Activated CD4-positive, CD25-positive, alpha-beta regulatory T cell treated with anti-CD3 and anti-CD28 coated beads, Interleukin-2, amount 50 U/mL, for 16 hours (primary cell): ENCODE measurements at regions not wholly inside any gene's neighbourhood (a gene's known extent, or its start where the extent isn't known, plus 50 kb on each side); places are given as distances from the start of the nearest gene placed in this dataset.
"Not testable (repeated sequence)": the region's sequence is repeated elsewhere in the genome, so short reads cannot be mapped to it uniquely, and the experiment has no call there.

Source experiments
- DNase-seq: peaks from one replicate; pipeline ENCODE4 v3.0.0-alpha.2; 2020; ENCODE audit warnings: low read depth, low spot score

- DNase-seq = no peak
These were observed 131.2 kb upstream of the BTN3A2 start for GRCh38 chr6:26233649-26234420.

GRCh38 chr6:26234421-26235301, 130.3 kb upstream of the BTN3A2 start:
- DNase-seq = no peak

- no peak for DNase-seq
These were observed 129.7 kb upstream of the BTN3A2 start for GRCh38 chr6:26235302-26235670.

- not testable (repeated sequence) for DNase-seq
These were observed 125.6 kb upstream of the BTN3A2 start for GRCh38 chr6:26239415-26239814.

- DNase-seq = no peak
These were observed 124.6 kb upstream of the BTN3A2 start for GRCh38 chr6:26240157-26241032.

GRCh38 chr6:26241033-26241895, 123.7 kb upstream of the BTN3A2 start:
- no peak for DNase-seq

- no peak for DNase-seq
These were observed 121.9 kb upstream of the BTN3A2 start for GRCh38 chr6:26243132-26243531.

GRCh38 chr6:26243752-26244151, 121.2 kb upstream of the BTN3A2 start:
- DNase-seq = no peak

- DNase-seq = no peak
These were observed 118.9 kb upstream of the BTN3A2 start for GRCh38 chr6:26246058-26246457.

GRCh38 chr6:26246553-26246952, 118.4 kb upstream of the BTN3A2 start:
- DNase-seq = no peak

GRCh38 chr6:26249707-26249956, 115.4 kb upstream of the BTN3A2 start:
- no peak for DNase-seq

- no peak for DNase-seq
These were observed 114.9 kb upstream of the BTN3A2 start for GRCh38 chr6:26249957-26250697.

- DNase-seq = no peak
These were observed 114.3 kb upstream of the BTN3A2 start for GRCh38 chr6:26250698-26251044.

GRCh38 chr6:26251354-26252076, 113.5 kb upstream of the BTN3A2 start:
- DNase-seq = no peak

- no peak for DNase-seq
These were observed 112.9 kb upstream of the BTN3A2 start for GRCh38 chr6:26252077-26252472.

- DNase-seq = no peak
These were observed 110.3 kb upstream of the BTN3A2 start for GRCh38 chr6:26254724-26255123.

- DNase-seq = no peak
These were observed 107.7 kb upstream of the BTN3A2 start for GRCh38 chr6:26257272-26257671.

GRCh38 chr6:26258212-26258977, 106.6 kb upstream of the BTN3A2 start:
- no peak for DNase-seq

- DNase-seq = no peak
These were observed 104.8 kb upstream of the BTN3A2 start for GRCh38 chr6:26260110-26260637.
